Tongue (tissue), 1 donor: ENCODE measurements at regions not wholly inside any gene's neighbourhood (a gene's known extent, or its start where the extent isn't known, plus 50 kb on each side); places are given as distances from the start of the nearest gene placed in this dataset.

Source experiments
- DNase-seq: peaks from one replicate; pipeline ENCODE4 v3.0.0-alpha.2; 2015

DNA sequence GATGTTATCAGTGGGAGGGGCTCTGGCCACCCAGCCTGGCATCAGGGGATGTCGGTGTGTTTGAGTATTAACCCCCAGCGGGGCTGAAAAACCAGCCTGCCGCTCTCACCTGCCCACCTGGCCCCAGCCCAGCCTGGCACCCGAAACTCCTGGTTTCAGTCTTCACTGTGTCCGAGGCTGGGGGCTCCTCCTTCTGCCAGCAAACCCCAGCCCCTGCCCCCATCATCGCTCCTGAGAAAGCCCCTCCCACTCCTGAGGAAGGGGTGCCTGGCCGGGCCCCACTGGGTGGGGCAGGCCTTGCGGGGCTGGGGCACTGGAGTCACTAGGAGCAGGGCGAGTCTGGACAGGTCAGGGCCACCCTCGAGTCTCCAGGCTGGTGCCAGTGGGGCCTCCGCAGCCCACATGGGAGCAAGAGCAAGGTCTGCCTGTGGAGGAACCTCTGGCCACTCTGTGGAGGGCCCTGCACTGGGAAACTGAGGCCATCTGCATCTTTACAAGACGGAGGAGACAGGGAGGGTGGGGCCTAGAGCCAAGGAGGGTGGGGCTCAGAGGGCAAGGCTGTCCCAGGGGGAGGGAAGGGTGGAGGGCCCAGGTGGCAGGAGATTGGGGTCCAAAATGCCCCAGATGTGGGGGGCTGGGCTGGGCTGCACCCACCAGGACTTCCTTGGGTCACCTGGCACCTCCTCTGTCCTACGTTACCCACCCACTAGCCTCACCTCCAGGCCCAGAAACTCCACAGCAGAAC lies 51.5 kb upstream of the NOTCH1 start:
- no peak for DNase-seq

DNA sequence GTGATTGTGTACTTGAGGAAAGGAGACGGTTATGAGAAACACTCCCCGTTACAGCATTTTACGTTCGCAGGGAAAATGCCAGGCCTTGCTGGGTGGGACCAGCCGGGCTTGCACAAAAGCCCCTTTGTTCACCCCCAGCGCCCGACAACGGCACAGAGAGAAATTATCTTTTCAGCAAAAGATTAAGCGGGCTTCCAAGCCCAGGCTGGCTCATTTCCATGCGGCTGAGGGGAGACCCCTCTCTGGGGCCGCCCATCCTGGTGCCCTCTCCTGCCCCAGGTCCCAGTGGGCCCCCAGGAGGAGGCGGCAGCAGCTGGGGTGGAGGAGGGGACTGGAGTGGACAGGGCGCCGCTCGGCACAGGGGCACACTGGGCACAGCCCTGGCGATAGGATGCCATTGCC lies 50.8 kb upstream of the NOTCH1 start:
- peak; percentile 76 for DNase-seq

DNA sequence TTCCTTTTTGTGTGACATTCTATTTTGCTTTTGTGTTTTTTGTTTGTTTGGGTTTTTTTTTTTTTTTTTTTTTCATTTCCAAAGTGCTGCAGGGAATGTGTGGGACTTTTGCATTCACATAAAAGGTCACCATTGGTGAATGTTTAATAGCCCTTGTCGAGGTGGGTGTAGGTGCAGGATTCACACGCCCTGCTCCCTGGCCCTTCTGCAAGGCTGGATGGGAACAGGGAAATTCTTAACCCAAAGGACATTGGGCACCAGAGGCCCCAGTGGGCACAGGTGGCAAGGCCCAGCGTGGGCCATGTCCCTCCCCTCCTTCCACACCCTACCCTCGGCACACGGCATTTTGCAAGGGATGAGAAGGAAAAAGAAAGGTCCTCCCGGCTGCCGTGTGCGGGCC lies 50.4 kb upstream of the NOTCH1 start:
- DNase-seq, result no peak

DNA sequence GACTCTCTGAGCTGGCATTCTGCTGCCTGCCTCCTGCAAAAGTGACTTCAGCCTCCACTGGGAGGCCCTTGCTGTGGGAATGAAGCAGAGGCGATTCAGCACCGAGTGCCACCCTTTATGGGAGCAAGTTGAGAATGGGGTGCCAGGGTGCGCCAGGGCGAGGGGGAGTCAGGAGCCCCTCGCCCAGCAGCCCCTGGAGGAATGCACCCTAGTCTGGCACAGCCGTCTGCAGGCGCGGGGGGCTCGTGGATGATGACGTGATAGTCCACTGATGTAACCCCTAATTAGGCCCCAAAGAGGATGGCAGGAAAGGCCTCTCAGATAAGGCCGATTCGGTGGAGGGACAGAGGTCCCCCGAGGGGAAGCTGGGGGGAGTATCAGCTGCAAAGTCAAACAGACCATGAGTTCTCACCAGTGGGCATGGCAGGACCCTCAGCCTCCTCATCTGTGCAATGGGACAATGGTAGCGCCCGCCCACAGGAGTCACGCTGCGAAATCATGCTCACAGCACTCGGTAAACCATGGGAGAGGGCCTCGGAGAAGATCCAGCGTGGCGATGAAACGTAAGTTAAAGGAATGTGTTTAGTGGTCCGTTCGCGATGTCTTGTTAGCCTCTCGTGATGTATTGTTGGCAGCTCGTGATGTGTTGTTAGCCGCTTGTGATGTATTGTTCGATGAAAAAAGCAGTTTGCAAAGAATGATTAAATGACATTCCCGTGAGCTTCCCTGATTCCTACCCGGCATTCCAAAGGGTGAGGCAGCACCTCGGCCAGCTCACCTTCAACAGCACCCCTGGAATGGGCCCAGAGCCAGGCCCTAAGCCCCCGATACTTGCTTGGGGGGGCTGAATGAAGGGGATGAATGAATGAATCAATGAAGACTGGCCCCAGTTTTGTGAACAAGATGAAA lies 49.7 kb upstream of the NOTCH1 start:
- DNase-seq, result no peak
